ENCODE measurements at regions not wholly inside any gene's neighbourhood (a gene's known extent, or its start where the extent isn't known, plus 50 kb on each side); places are given as distances from the start of the nearest gene placed in this dataset.

- TF ChIP-seq CTCF (IDR thresholded peaks at IDR 0.05) (no peak), POLR2A (IDR thresholded peaks at IDR 0.05) (no peak)
Measured at GRCh38 chr4:188714501-188714900, 575.3 kb downstream of the TRIML1 start.
